Fibroblast of pulmonary artery (primary cell): ENCODE measurements at regions not wholly inside any gene's neighbourhood (a gene's known extent, or its start where the extent isn't known, plus 50 kb on each side); places are given as distances from the start of the nearest gene placed in this dataset.
A peak's percentile ranks its signal among the peaks of the same experiment; 100 is the strongest.

ENCODE experiments used
- DNase-seq: peaks from one replicate; pipeline ENCODE4 v3.0.0-alpha.2; 2010; ENCODE audit warnings: low read depth
- H3K4me3 ChIP-seq: replicated peaks from 2 replicates; pipeline ENCODE4 v1.5.1; 2011; ENCODE audit warnings: low read depth, mild to moderate bottlenecking, control low read depth, low read length, moderate library complexity
- CTCF ChIP-seq: IDR thresholded peaks from 2 replicates; pipeline ENCODE4 v1.5.1; 2011; ENCODE audit warnings: mild to moderate bottlenecking, control low read depth, low read length, inconsistent platforms; ENCODE audit errors: missing control alignments

GRCh38 chr2:145815933-145816332, 1296.0 kb upstream of the ZEB2 start:
- no peak for TF ChIP-seq CTCF
- no peak for DNase-seq
- no peak overlapping the region for H3K4me3 ChIP-seq

- no peak for TF ChIP-seq CTCF
- H3K4me3 ChIP-seq, result no peak overlapping the region
- DNase-seq, result peak; percentile 53
These were observed 1293.6 kb upstream of the ZEB2 start for GRCh38 chr2:145813481-145813880.

- TF ChIP-seq CTCF, result no peak
- DNase-seq, result peak; percentile 14
- no peak overlapping the region for H3K4me3 ChIP-seq
These were observed 1292.2 kb upstream of the ZEB2 start for GRCh38 chr2:145812165-145812554.

GRCh38 chr2:145811276-145812164, 1291.6 kb upstream of the ZEB2 start:
- TF ChIP-seq CTCF, result no peak
- peak overlapping the region; percentile 18 for H3K4me3 ChIP-seq
- peak; percentile 74 for DNase-seq

- peak; percentile 43 for DNase-seq
- TF ChIP-seq CTCF, result no peak
These were observed 1288.0 kb upstream of the ZEB2 start for GRCh38 chr2:145807968-145808367.

GRCh38 chr2:145807554-145807953, 1287.6 kb upstream of the ZEB2 start:
- H3K4me3 ChIP-seq, result no peak overlapping the region
- no peak for TF ChIP-seq CTCF
- no peak for DNase-seq

More at GRCh38 chr2:145807968-145808367, 1288.0 kb upstream of the ZEB2 start:
- H3K4me3 ChIP-seq, result no peak overlapping the region

GRCh38 chr2:145806546-145806945, 1286.6 kb upstream of the ZEB2 start:
- no peak for DNase-seq
- no peak for TF ChIP-seq CTCF
- no peak overlapping the region for H3K4me3 ChIP-seq
